GM12878 (cell line): ENCODE measurements at regions not wholly inside any gene's neighbourhood (a gene's known extent, or its start where the extent isn't known, plus 50 kb on each side); places are given as distances from the start of the nearest gene placed in this dataset.

Experiments
- ATAC-seq: fragments of 200-7000 bp; cut with Tn5 transposase; 3 replicates; pipeline ENCODE4 v1.9.1; 2020; ENCODE audit warnings: mild to moderate bottlenecking, moderate library complexity
- BruUV-seq: library from RNA; stranded (reverse); fragments of 400-500 nt; replicated peaks from 2 replicates; lab custom pipeline; 2021; lab: Mats Ljungman, UMichigan
- CTCF ChIA-PET: fragments of 300-600 bp; sonication (Branson Sonifier 250); formaldehyde crosslinking; extraction: SDS; loops from one replicate; lab custom pipeline; 2021; ENCODE audit warnings: inconsistent platforms; lab: Yijun Ruan, JAX
- POLR2A ChIA-PET: fragments of 350-600 bp; formaldehyde crosslinking; extraction: SDS; loops from one replicate; lab custom pipeline; 2021; ENCODE audit warnings: inconsistent platforms; lab: Charles Lee
- RAD21 ChIA-PET: fragments of 300-600 bp; sonication (Branson Sonifier 250); formaldehyde crosslinking; loops from one replicate; lab custom pipeline; 2023; ENCODE audit warnings: antibody characterized with exemption; ENCODE audit not compliant: unreplicated experiment; lab: Charles Lee
- SMC1A ChIA-PET: fragments of 300-600 bp; sonication (Branson Sonifier 250); formaldehyde crosslinking; loops from one replicate; lab custom pipeline; 2023; ENCODE audit not compliant: unreplicated experiment, uncharacterized antibody; lab: Charles Lee
- DNase-seq: peaks from one replicate; pipeline ENCODE4 v3.0.0-alpha.2; 2011; ENCODE audit warnings: low read depth, low spot score
- FAIRE-seq: peaks from 3 replicates; lab custom pipeline; 2011; peaks lifted over from hg19 to GRCh38; lab: Jason Lieb, UNC
- H2AFZ ChIP-seq: 2 replicates; pipeline ENCODE4 v1.6.0; 2011; ENCODE audit warnings: low read depth, low read length, control low read depth; ENCODE audit not compliant: control insufficient read depth
- H3K27ac ChIP-seq: 2 replicates; pipeline ENCODE4 v1.5.1; 2011; ENCODE audit warnings: control low read depth; ENCODE audit not compliant: control insufficient read depth, insufficient read depth
- H3K27me3 ChIP-seq, 2 experiments: replicated peaks in 1 of 2; 2 replicates each; pipeline versions ENCODE4 v1.6.0 to v1.6.1; 2011; ENCODE audit warnings: low read length in 1 of 2; ENCODE audit not compliant: control insufficient read depth in 2 of 2, insufficient read depth in 2 of 2
- H3K36me3 ChIP-seq, 2 experiments: 2 replicates each; pipeline ENCODE4 v1.5.1; 2011; ENCODE audit warnings: low read length in 1 of 2; ENCODE audit not compliant: control insufficient read depth in 2 of 2, insufficient read depth in 2 of 2
- H3K4me1 ChIP-seq: 2 replicates; pipeline ENCODE4 v1.6.1; 2011; ENCODE audit warnings: mild to moderate bottlenecking, low read length, moderate library complexity, mixed read lengths; ENCODE audit not compliant: control insufficient read depth, insufficient read depth
- H3K4me2 ChIP-seq: 2 replicates; pipeline ENCODE4 v1.6.0; 2011; ENCODE audit warnings: control low read depth; ENCODE audit not compliant: control insufficient read depth, insufficient read depth
- H3K4me3 ChIP-seq: fragments of 200-600 bp; sonication (generic); 2 replicates; pipeline ENCODE4 v1.5.1; 2016
- H3K79me2 ChIP-seq: 2 replicates; pipeline ENCODE4 v1.6.0; 2011; ENCODE audit warnings: low read length; ENCODE audit not compliant: control insufficient read depth, insufficient read depth
- H3K9ac ChIP-seq: 2 replicates; pipeline ENCODE4 v1.8.0; 2011; ENCODE audit warnings: low read length, control low read depth, mixed read lengths; ENCODE audit not compliant: control insufficient read depth, insufficient read depth
- H3K9me3 ChIP-seq: replicated peaks from 3 replicates; pipeline ENCODE4 v1.5.1; 2011; ENCODE audit warnings: mild to moderate bottlenecking, low read length; ENCODE audit not compliant: control insufficient read depth, insufficient read depth
- H4K20me1 ChIP-seq: 2 replicates; pipeline ENCODE4 v1.6.0; 2011; ENCODE audit not compliant: control insufficient read depth, insufficient read depth
- CBFB ChIP-seq: IDR thresholded peaks from 2 replicates; pipeline ENCODE4 v1.6.1; 2016; ENCODE audit warnings: antibody characterized with exemption, low read depth
- CBX3 ChIP-seq: fragments of 200-600 bp; sonication (generic); IDR thresholded peaks from 2 replicates; pipeline ENCODE4 v1.6.1; 2016; ENCODE audit warnings: low read depth, borderline replicate concordance
- HDGF ChIP-seq: fragments of 450-650 bp; IDR thresholded peaks from 2 replicates; pipeline ENCODE4 v1.6.1; 2016; ENCODE audit warnings: antibody characterized with exemption
- IKZF1 ChIP-seq: fragments of 450-650 bp; conservative IDR thresholded peaks from 2 replicates; pipeline ENCODE4 v1.6.1; 2017; ENCODE audit warnings: antibody characterized with exemption, mild to moderate bottlenecking
- IKZF2 ChIP-seq, 2 experiments: fragments of 450-650 bp; IDR thresholded peaks; 2 replicates each; pipeline ENCODE4 v1.6.1; 2017; ENCODE audit warnings: mild to moderate bottlenecking in 2 of 2, moderate library complexity in 2 of 2
- KLF5 ChIP-seq: fragments of 450-650 bp; IDR thresholded peaks from 2 replicates; pipeline ENCODE4 v1.6.1; 2014; ENCODE audit warnings: mild to moderate bottlenecking; ENCODE audit not compliant: partially characterized antibody
- WGBS: methylation state at CpG from one replicate; pipeline ENCODE4 v1.1.6; 2016; ENCODE audit warnings: low lambda C conversion rate; ENCODE audit not compliant: insufficient replicate concordance, insufficient coverage; ENCODE audit errors: missing lambda C conversion rate; 5-methylcytosine and 5-hydroxymethylcytosine counted together
- in situ Hi-C: fragments of 300-500 bp; cut with MboI; formaldehyde crosslinking; loops from 9 replicates; pipeline ENCODE4 v1.14.3; 2018; ENCODE audit warnings: mixed read lengths
- intact Hi-C: fragments of 100-400 bp; cut with micrococcal nuclease; formaldehyde crosslinking; loops from one replicate; pipeline ENCODE4 v1.14.2; 2022; ENCODE audit not compliant: unreplicated experiment
- TF ChIP-seq, protein P1 (sequence below): fragments of 450-650 bp; formaldehyde crosslinking; IDR thresholded peaks from 2 replicates; pipeline ENCODE4 v1.5.0; 2022; ENCODE audit warnings: mild to moderate bottlenecking, missing genetic modification characterization
- TF ChIP-seq, protein P2 (sequence below): fragments of 450-650 bp; IDR thresholded peaks from 2 replicates; pipeline ENCODE4 v1.6.1; 2018; ENCODE audit warnings: mild to moderate bottlenecking, low read depth, moderate library complexity; ENCODE audit not compliant: partially characterized antibody
- TF ChIP-seq, protein P3 (sequence below): fragments of 450-650 bp; IDR thresholded peaks from 2 replicates; pipeline ENCODE4 v1.6.1; 2017; ENCODE audit warnings: borderline replicate concordance
- TF ChIP-seq, protein P4 (sequence below): fragments of 450-650 bp; formaldehyde crosslinking; IDR thresholded peaks from 2 replicates; pipeline ENCODE4 v1.4.0; 2020; ENCODE audit warnings: mild to moderate bottlenecking, moderate library complexity

DNA sequence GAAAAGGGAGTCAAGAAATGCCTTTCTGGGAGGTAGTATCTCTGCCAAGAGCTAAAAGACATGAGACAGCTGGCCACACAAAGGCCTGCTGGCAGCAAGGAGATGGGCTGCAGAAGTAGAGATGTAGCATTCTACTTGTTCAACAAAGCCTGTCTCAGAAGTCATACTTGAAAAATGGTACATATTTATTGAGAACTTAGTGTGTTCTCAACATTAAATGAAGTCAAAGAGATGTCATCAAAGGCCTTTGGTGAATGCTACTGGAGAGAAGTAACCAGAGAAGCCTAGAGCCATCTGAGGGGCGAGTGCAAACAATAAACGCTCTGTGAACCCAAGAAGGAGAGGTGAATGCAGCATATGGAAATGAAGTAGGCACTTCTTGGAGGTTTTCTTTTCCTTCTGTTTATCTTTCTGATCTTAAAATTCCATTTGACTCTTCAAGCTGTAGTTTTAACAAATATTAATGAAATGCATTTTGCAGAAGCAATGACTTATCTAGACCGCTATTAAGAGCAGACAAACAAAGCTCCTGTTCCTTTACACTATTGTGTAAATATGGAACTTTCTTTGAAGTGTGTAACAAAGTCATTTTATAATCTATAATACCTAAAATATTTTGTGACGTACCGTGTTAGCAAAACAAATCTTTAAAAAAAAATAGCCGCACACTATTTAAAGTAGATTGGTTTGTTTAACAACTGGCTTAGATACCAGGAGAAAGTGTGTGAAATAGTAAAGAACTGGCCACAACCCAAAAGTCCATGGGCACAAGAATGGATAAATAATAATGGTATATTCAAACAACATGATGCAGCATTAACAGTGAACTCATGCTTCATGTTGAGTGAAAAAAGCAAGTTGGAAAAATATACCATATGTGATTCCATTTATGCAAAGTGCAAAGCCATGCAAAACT, 70.2 kb downstream of the ZNF608 start:
- TF ChIP-seq IKZF1 = no peak
- TF ChIP-seq IKZF2 (IDR thresholded peaks at IDR 0.05) = no peak
- TF ChIP-seq, protein P1, sequence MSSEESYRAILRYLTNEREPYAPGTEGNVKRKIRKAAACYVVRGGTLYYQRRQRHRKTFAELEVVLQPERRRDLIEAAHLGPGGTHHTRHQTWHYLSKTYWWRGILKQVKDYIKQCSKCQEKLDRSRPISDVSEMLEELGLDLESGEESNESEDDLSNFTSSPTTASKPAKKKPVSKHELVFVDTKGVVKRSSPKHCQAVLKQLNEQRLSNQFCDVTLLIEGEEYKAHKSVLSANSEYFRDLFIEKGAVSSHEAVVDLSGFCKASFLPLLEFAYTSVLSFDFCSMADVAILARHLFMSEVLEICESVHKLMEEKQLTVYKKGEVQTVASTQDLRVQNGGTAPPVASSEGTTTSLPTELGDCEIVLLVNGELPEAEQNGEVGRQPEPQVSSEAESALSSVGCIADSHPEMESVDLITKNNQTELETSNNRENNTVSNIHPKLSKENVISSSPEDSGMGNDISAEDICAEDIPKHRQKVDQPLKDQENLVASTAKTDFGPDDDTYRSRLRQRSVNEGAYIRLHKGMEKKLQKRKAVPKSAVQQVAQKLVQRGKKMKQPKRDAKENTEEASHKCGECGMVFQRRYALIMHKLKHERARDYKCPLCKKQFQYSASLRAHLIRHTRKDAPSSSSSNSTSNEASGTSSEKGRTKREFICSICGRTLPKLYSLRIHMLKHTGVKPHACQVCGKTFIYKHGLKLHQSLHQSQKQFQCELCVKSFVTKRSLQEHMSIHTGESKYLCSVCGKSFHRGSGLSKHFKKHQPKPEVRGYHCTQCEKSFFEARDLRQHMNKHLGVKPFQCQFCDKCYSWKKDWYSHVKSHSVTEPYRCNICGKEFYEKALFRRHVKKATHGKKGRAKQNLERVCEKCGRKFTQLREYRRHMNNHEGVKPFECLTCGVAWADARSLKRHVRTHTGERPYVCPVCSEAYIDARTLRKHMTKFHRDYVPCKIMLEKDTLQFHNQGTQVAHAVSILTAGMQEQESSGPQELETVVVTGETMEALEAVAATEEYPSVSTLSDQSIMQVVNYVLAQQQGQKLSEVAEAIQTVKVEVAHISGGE = no peak
- TF ChIP-seq, protein P2, sequence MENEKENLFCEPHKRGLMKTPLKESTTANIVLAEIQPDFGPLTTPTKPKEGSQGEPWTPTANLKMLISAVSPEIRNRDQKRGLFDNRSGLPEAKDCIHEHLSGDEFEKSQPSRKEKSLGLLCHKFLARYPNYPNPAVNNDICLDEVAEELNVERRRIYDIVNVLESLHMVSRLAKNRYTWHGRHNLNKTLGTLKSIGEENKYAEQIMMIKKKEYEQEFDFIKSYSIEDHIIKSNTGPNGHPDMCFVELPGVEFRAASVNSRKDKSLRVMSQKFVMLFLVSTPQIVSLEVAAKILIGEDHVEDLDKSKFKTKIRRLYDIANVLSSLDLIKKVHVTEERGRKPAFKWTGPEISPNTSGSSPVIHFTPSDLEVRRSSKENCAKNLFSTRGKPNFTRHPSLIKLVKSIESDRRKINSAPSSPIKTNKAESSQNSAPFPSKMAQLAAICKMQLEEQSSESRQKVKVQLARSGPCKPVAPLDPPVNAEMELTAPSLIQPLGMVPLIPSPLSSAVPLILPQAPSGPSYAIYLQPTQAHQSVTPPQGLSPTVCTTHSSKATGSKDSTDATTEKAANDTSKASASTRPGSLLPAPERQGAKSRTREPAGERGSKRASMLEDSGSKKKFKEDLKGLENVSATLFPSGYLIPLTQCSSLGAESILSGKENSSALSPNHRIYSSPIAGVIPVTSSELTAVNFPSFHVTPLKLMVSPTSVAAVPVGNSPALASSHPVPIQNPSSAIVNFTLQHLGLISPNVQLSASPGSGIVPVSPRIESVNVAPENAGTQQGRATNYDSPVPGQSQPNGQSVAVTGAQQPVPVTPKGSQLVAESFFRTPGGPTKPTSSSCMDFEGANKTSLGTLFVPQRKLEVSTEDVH = no peak
- TF ChIP-seq, protein P3, sequence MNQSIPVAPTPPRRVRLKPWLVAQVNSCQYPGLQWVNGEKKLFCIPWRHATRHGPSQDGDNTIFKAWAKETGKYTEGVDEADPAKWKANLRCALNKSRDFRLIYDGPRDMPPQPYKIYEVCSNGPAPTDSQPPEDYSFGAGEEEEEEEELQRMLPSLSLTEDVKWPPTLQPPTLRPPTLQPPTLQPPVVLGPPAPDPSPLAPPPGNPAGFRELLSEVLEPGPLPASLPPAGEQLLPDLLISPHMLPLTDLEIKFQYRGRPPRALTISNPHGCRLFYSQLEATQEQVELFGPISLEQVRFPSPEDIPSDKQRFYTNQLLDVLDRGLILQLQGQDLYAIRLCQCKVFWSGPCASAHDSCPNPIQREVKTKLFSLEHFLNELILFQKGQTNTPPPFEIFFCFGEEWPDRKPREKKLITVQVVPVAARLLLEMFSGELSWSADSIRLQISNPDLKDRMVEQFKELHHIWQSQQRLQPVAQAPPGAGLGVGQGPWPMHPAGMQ = no peak
- no peak for TF ChIP-seq CBFB
- TF ChIP-seq KLF5 = no peak
- TF ChIP-seq, protein P4, sequence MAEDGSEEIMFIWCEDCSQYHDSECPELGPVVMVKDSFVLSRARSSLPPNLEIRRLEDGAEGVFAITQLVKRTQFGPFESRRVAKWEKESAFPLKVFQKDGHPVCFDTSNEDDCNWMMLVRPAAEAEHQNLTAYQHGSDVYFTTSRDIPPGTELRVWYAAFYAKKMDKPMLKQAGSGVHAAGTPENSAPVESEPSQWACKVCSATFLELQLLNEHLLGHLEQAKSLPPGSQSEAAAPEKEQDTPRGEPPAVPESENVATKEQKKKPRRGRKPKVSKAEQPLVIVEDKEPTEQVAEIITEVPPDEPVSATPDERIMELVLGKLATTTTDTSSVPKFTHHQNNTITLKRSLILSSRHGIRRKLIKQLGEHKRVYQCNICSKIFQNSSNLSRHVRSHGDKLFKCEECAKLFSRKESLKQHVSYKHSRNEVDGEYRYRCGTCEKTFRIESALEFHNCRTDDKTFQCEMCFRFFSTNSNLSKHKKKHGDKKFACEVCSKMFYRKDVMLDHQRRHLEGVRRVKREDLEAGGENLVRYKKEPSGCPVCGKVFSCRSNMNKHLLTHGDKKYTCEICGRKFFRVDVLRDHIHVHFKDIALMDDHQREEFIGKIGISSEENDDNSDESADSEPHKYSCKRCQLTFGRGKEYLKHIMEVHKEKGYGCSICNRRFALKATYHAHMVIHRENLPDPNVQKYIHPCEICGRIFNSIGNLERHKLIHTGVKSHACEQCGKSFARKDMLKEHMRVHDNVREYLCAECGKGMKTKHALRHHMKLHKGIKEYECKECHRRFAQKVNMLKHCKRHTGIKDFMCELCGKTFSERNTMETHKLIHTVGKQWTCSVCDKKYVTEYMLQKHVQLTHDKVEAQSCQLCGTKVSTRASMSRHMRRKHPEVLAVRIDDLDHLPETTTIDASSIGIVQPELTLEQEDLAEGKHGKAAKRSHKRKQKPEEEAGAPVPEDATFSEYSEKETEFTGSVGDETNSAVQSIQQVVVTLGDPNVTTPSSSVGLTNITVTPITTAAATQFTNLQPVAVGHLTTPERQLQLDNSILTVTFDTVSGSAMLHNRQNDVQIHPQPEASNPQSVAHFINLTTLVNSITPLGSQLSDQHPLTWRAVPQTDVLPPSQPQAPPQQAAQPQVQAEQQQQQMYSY (CRISPR knock-in tag) = no peak
- TF ChIP-seq CBX3 = no peak
- TF ChIP-seq HDGF = no peak
- DNase-seq = no peak
- no peaks in the 10 kb centered on the region for H3K4me1 ChIP-seq
- H3K36me3 ChIP-seq = no peaks in the 10 kb centered on the region
- POLR2A ChIA-PET = no interaction called here
- no peak for FAIRE-seq
- CTCF ChIA-PET = interaction anchor here (0.7 kb wide), 1 partner anchor 533 kb away, joined by 3 read pairs; no protein-coding TSS in a partner anchor
- H4K20me1 ChIP-seq = no peaks in the 10 kb centered on the region
- in situ Hi-C loops (no loop called here), intact Hi-C loops (no loop called here)
- no peaks in the 10 kb centered on the region; a peak in 1 of 4 replicates for H3K27me3 ChIP-seq
- peaks cover 1% of the 10 kb centered on the region; the same call in 1 of the 2 replicates for H3K79me2 ChIP-seq
- RAD21 ChIA-PET = no interaction called here
- BruUV-seq = no TSS peak
- ATAC-seq = no peak
- no peak overlapping the region for H3K27ac ChIP-seq
- H3K9ac ChIP-seq = no peak overlapping the region
- no peak overlapping the region for H2AFZ ChIP-seq
- SMC1A ChIA-PET = interaction anchor here (0.7 to 1.7 kb wide), 3 partner anchors 10 to 22 kb away, joined by 3 to 4 read pairs (median 3); no protein-coding TSS in a partner anchor
- no peak overlapping the region for H3K4me3 ChIP-seq
- no peak overlapping the region for H3K4me2 ChIP-seq
- H3K9me3 ChIP-seq = no peaks in the 10 kb centered on the region
- WGBS = 70% methylated on average over 6 of the region's 6 CpGs
